Glutamatergic neuron (in vitro differentiated cells): ENCODE measurements at regions not wholly inside any gene's neighbourhood (a gene's known extent, or its start where the extent isn't known, plus 50 kb on each side); places are given as distances from the start of the nearest gene placed in this dataset.

Experiments
- DNase-seq: peaks from one replicate; pipeline ENCODE4 v3.0.0; 2022
- H3K27ac Mint-ChIP-seq: one replicate; pipeline ENCODE4 v1.8.0; 2020; ENCODE audit warnings: mild to moderate bottlenecking, mixed read lengths, inconsistent platforms; ENCODE audit not compliant: unreplicated experiment
- H3K27me3 Mint-ChIP-seq: one replicate; pipeline ENCODE4 v1.8.0; 2020; ENCODE audit warnings: mild to moderate bottlenecking, moderate library complexity, mixed read lengths, inconsistent platforms; ENCODE audit not compliant: unreplicated experiment
- H3K36me3 Mint-ChIP-seq: one replicate; pipeline ENCODE4 v1.8.0; 2020; ENCODE audit warnings: mild to moderate bottlenecking, mixed read lengths, inconsistent platforms; ENCODE audit not compliant: unreplicated experiment
- H3K4me1 Mint-ChIP-seq: one replicate; pipeline ENCODE4 v1.8.0; 2020; ENCODE audit warnings: mild to moderate bottlenecking, low read depth, mixed read lengths, inconsistent platforms; ENCODE audit not compliant: unreplicated experiment
- H3K4me3 Mint-ChIP-seq: one replicate; pipeline ENCODE4 v1.8.0; 2020; ENCODE audit warnings: mild to moderate bottlenecking, mixed read lengths, inconsistent platforms; ENCODE audit not compliant: unreplicated experiment
- H3K9me3 Mint-ChIP-seq: one replicate; pipeline ENCODE4 v1.8.0; 2020; ENCODE audit warnings: mild to moderate bottlenecking, moderate library complexity, mixed read lengths, inconsistent platforms; ENCODE audit not compliant: unreplicated experiment
- CTCF ChIP-seq: fragments of 200-600 bp; sonication (generic); IDR thresholded peaks from one replicate; pipeline ENCODE4 v1.5.0; 2021; ENCODE audit not compliant: partially characterized antibody, unreplicated experiment

DNA sequence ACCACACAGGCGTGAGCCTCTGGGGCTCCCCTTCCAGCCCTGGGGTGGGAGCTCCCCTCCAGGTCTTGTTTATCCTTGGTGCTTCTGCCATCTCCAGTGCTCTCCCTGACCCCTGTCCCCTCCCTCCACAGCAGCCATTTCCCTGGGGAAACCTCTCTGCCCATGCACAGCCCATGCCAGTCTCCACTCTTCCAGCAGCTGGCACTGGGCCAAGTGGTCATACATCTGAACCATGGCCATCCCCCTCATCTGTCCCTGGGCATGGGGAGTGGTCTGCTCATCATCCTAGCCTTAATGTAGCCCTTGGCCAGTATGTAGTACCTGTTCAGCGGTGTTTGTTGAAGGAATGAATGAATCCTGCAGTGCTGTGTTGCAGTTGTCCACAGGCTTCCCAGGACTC is 172.4 kb upstream of the ZNF32 start:
- Mint-ChIP-seq H3K27me3 (no peaks in the 10 kb centered on the region), H3K4me3 (no peak overlapping the region), H3K27ac (no peak overlapping the region), H3K9me3 (peaks cover 7% of the 10 kb centered on the region), H3K4me1 (no peaks in the 10 kb centered on the region), H3K36me3 (no peaks in the 10 kb centered on the region)
- no peak for TF ChIP-seq CTCF
- no peak for DNase-seq

DNA sequence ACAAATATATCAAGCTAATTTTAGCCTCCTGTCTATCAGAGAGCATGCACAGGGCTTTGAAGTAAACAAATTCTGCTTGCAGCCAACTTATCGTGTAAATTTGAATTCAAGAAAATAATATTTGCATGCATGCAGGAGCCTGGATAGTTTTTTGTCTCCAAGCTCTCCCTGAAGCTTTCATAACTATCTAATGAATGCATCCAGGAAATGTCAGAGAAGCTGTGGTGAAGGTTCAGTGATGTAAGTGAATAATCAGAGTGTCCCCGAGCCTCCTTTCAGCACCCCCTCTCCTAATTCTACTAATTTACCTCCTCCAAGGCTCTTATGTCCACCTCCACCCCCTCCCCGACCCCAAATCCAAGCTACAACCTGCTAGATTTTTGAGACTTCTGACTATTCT is 172.0 kb upstream of the ZNF32 start:
- no peaks in the 10 kb centered on the region for H3K36me3 Mint-ChIP-seq
- H3K4me3 Mint-ChIP-seq, result no peak overlapping the region
- H3K9me3 Mint-ChIP-seq, result peaks cover 7% of the 10 kb centered on the region
- no peak for DNase-seq
- no peaks in the 10 kb centered on the region for H3K4me1 Mint-ChIP-seq
- TF ChIP-seq CTCF, result no peak
- no peaks in the 10 kb centered on the region for H3K27me3 Mint-ChIP-seq
- H3K27ac Mint-ChIP-seq, result no peak overlapping the region

GRCh38 chr10:43819464-43820230 is 171.0 kb upstream of the ZNF32 start:
- Mint-ChIP-seq H3K36me3 (no peaks in the 10 kb centered on the region), H3K27ac (no peak overlapping the region), H3K4me1 (no peaks in the 10 kb centered on the region), H3K4me3 (no peak overlapping the region), H3K27me3 (no peaks in the 10 kb centered on the region), H3K9me3 (peaks cover 5% of the 10 kb centered on the region)
- no peak for TF ChIP-seq CTCF
- DNase-seq, result no peak

- TF ChIP-seq CTCF, result no peak
- Mint-ChIP-seq H3K36me3 (no peaks in the 10 kb centered on the region), H3K4me1 (no peaks in the 10 kb centered on the region)
Observed at GRCh38 chr10:43818687-43819086, 170.0 kb upstream of the ZNF32 start.

GRCh38 chr10:43817368-43817767 is 168.7 kb upstream of the ZNF32 start:
- no peaks in the 10 kb centered on the region for H3K36me3 Mint-ChIP-seq
- H3K4me1 Mint-ChIP-seq, result peaks cover 5% of the 10 kb centered on the region
- H3K9me3 Mint-ChIP-seq, result peaks cover 5% of the 10 kb centered on the region
- DNase-seq, result no peak
- TF ChIP-seq CTCF, result no peak
- no peak overlapping the region for H3K27ac Mint-ChIP-seq
- H3K27me3 Mint-ChIP-seq, result no peaks in the 10 kb centered on the region
- no peak overlapping the region for H3K4me3 Mint-ChIP-seq

More at GRCh38 chr10:43818687-43819086, 170.0 kb upstream of the ZNF32 start:
- DNase-seq, result no peak
- no peak overlapping the region for H3K4me3 Mint-ChIP-seq
- no peaks in the 10 kb centered on the region for H3K27me3 Mint-ChIP-seq
- no peak overlapping the region for H3K27ac Mint-ChIP-seq
- peaks cover 5% of the 10 kb centered on the region for H3K9me3 Mint-ChIP-seq
